Spleen (tissue), 11 donors: ENCODE measurements at regions not wholly inside any gene's neighbourhood (a gene's known extent, or its start where the extent isn't known, plus 50 kb on each side); places are given as distances from the start of the nearest gene placed in this dataset.

Experiments used
- DNase-seq: peaks from one replicate; pipeline ENCODE4 v3.0.0-alpha.2; 2020
- H3K27ac ChIP-seq, 8 donors: fragments of 200-600 bp; sonication (generic) in 7 of 8; 1 replicate in 4 of 8; 2 replicates in 4 of 8; pipeline versions ENCODE4 v1.5.0 to v1.8.0; 2016 to 2021; ENCODE audit warnings: inconsistent platforms in 4 of 8, mild to moderate bottlenecking in 4 of 8, moderate library complexity in 1 of 8
- H3K27me3 ChIP-seq, 7 donors: fragments of 200-600 bp; sonication (generic) in 6 of 7; replicated peaks in 1 of 7; 1 replicate in 4 of 7; 2 replicates in 3 of 7; pipeline versions ENCODE4 v1.5.0 to v1.8.0; 2016 to 2021; ENCODE audit warnings: inconsistent platforms in 3 of 7, mild to moderate bottlenecking in 1 of 7
- H3K36me3 ChIP-seq, 6 donors: fragments of 200-600 bp; sonication (generic) in 5 of 6; 1 replicate in 4 of 6; 2 replicates in 2 of 6; pipeline versions ENCODE4 v1.5.0 to v1.8.0; 2016 to 2021; ENCODE audit warnings: inconsistent platforms in 2 of 6
- H3K4me1 ChIP-seq, 6 donors: fragments of 200-600 bp; sonication (generic) in 5 of 6; 1 replicate in 3 of 6; 2 replicates in 3 of 6; pipeline versions ENCODE4 v1.5.0 to v1.8.0; 2016 to 2021; ENCODE audit warnings: inconsistent platforms in 3 of 6
- H3K4me3 ChIP-seq, 8 donors: fragments of 200-600 bp; sonication (generic) in 7 of 8; 1 replicate in 4 of 8; 2 replicates in 4 of 8; pipeline versions ENCODE4 v1.5.0 to v1.8.0; 2016 to 2021; ENCODE audit warnings: inconsistent platforms in 4 of 8, mild to moderate bottlenecking in 4 of 8, moderate library complexity in 2 of 8
- H3K9me3 ChIP-seq, 8 donors: fragments of 200-600 bp; sonication (generic) in 7 of 8; 1 replicate in 4 of 8; 2 replicates in 4 of 8; pipeline versions ENCODE4 v1.5.0 to v1.8.0; 2016 to 2021; ENCODE audit warnings: inconsistent platforms in 4 of 8
- POLR2A ChIP-seq, 3 donors: fragments of 450-650 bp; IDR thresholded peaks; one replicate each; pipeline ENCODE4 v1.5.1; 2017; ENCODE audit warnings: antibody characterized with exemption in 3 of 3, mild to moderate bottlenecking in 1 of 3
- POLR2AphosphoS5 ChIP-seq, 3 donors: sonication (generic); formaldehyde crosslinking; IDR thresholded peaks; one replicate each; pipeline ENCODE4 v1.5.1; 2017; ENCODE audit warnings: antibody characterized with exemption in 3 of 3
- WGBS, 5 donors: extraction: QIAGEN DNeasy Blood & Tissue Kit in 3 of 5; methylation state at CpG; one replicate each; pipeline versions ENCODE4 v1.1.5 to v1.1.7; 2013 to 2018; 5-methylcytosine and 5-hydroxymethylcytosine counted together
- intact Hi-C: fragments of 100-400 bp; cut with DNase I; formaldehyde crosslinking; loops from one replicate; pipeline ENCODE4 v1.15.0; 2023; ENCODE audit warnings: low total_unique reads
- TF ChIP-seq, protein P1 (sequence below), 11 experiments: fragments of 200-600 bp in 7 of 11; fragments of 450-650 bp in 4 of 11; sonication (generic) in 4 of 11; IDR thresholded peaks in 8 of 11; conservative IDR thresholded peaks in 3 of 11; 1 replicate in 7 of 11; 2 replicates in 4 of 11; pipeline versions ENCODE4 v1.4.0 to v1.8.0; 2016 to 2021; ENCODE audit warnings: antibody characterized with exemption in 11 of 11, inconsistent platforms in 4 of 11, mild to moderate bottlenecking in 1 of 11
- donor health status: healthy with polysubstance abuse.
- donor health status: DM: no; HTN: no; CAD: no; lungs with moderate emphysema.
- donor health status: DM: no; HTN: no; CAD: no.
- donor health status: Bipolar disorder and iron deficiency.
- donor health status: healthy.
- donor health status: DM: no; HTN: no; CAD: no.
- donor health status: DM: yes; HTN: yes; CAD: no.

DNA sequence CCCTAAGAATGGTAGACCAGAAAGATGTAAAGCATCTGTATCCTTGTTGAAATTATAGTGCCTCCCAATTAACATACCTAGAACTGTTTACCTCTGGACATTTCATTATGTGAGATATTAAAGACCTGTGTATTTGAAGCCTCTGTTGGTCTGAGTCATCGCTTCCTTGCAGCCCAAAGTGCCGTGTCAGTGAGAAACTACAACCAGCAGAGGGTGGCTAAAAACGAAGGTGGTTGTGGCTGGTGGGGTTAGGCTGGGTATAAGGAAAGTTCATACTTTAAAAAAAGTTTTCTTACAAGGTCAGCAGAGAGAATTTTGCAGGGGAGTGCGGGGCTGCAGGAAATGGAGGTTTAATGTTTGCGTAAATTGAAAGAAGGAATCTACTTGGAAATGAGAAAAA lies 290.7 kb downstream of the TMEM114 start:
- no peaks in the 10 kb centered on the region for H3K36me3 ChIP-seq
- intact Hi-C loops: no loop called here
- TF ChIP-seq POLR2A (IDR thresholded peaks at IDR 0.05) (no peak), POLR2AphosphoS5 (IDR thresholded peaks at IDR 0.05) (no peak)
- TF ChIP-seq, protein P1, sequence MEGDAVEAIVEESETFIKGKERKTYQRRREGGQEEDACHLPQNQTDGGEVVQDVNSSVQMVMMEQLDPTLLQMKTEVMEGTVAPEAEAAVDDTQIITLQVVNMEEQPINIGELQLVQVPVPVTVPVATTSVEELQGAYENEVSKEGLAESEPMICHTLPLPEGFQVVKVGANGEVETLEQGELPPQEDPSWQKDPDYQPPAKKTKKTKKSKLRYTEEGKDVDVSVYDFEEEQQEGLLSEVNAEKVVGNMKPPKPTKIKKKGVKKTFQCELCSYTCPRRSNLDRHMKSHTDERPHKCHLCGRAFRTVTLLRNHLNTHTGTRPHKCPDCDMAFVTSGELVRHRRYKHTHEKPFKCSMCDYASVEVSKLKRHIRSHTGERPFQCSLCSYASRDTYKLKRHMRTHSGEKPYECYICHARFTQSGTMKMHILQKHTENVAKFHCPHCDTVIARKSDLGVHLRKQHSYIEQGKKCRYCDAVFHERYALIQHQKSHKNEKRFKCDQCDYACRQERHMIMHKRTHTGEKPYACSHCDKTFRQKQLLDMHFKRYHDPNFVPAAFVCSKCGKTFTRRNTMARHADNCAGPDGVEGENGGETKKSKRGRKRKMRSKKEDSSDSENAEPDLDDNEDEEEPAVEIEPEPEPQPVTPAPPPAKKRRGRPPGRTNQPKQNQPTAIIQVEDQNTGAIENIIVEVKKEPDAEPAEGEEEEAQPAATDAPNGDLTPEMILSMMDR (IDR thresholded peaks at IDR 0.05 in 8 of 11, conservative IDR thresholded peaks at IDR 0.05 in 3 of 11): no peak
- no peaks in the 10 kb centered on the region for H3K4me1 ChIP-seq
- no peak overlapping the region for H3K4me3 ChIP-seq
- no peaks in the 10 kb centered on the region for H3K27me3 ChIP-seq
- no peak for DNase-seq
- peaks cover 0 to 25% (median 3%) of the 10 kb centered on the region in 8 donors for H3K9me3 ChIP-seq
- H3K27ac ChIP-seq: no peak overlapping the region
- WGBS, 5 donors: 73 to 84% (median 80%) methylated on average over 5 of the region's 5 CpGs

DNA sequence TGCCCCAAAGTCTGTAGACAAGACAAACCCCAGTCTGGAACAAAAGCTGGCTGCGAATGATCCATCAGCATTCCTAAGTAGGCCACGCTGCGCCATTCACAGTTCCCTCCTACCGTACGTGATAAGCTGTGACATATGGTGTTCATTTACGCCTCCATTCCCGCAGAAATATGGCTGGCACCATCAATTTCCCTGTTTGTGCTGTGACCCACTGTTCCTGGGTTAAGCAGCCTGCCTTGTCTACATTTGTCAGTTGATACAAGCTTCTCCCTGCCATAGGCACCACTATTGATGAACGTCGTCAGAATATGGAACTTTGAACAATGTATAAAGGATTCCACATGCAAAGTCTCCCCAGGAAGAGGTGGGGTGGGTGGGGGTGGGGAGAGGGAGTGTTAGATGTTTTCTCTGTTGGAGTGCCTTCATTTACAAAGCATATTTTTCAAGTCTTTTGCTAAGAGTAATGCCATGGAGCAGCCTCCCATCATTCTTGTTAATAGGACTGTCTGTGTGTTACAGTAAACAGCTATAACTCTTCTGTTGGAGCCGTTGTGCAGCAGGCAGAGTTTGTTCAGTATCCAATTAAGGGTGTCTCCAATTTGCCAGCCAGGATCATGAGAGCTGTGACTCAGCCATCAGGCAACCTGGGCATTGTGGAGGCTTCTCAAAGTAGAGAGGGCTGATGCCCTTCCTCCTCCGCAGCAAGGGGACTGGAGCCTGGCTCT lies 294.6 kb downstream of the TMEM114 start:
- no peak overlapping the region for H3K4me3 ChIP-seq
- intact Hi-C loops: no loop called here
- peaks cover 0 to 19% (median 2%) of the 10 kb centered on the region in 8 donors for H3K9me3 ChIP-seq
- H3K4me1 ChIP-seq: no peaks in the 10 kb centered on the region
- whole genome bisulfite sequencing, 5 donors: 82 to 86% (median 84%) methylated on average over 11 of the region's 11 CpGs
- TF ChIP-seq, protein P1 (IDR thresholded peaks at IDR 0.05 in 8 of 11, conservative IDR thresholded peaks at IDR 0.05 in 3 of 11): no peak
- H3K27ac ChIP-seq: no peak overlapping the region
- no peak for DNase-seq
- no peaks in the 10 kb centered on the region for H3K27me3 ChIP-seq
- H3K36me3 ChIP-seq: no peaks in the 10 kb centered on the region

DNA sequence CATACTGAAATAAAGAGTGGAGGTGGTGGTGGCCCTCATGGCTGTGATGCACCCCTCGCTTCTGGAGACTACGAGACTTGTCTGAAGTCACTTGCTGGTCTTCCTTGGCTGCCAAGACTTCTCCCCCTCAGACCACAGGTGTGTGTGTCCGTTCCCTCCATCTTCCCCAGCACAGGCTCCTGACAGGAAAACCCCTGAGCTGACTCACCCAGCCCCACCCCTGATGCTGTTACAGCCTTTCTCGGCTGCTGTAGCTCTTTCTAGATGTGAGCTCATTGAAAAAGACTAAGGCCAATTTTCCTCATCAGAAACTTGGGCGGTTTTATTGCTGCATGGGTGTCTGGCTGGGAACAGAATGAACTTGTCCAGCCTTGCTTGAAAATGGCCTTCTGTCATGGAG lies 296.9 kb downstream of the TMEM114 start:
- WGBS, 5 donors: 69 to 82% (median 75%) methylated on average over 5 of the region's 5 CpGs
- peaks cover 0 to 11% (median 0%) of the 10 kb centered on the region in 8 donors for H3K9me3 ChIP-seq
- H3K4me1 ChIP-seq: no peaks in the 10 kb centered on the region
- DNase-seq: no peak
- intact Hi-C loops: no loop called here
- no peaks in the 10 kb centered on the region for H3K27me3 ChIP-seq
- no peak overlapping the region for H3K4me3 ChIP-seq
- no peaks in the 10 kb centered on the region for H3K36me3 ChIP-seq
- TF ChIP-seq, protein P1 (IDR thresholded peaks at IDR 0.05 in 8 of 11, conservative IDR thresholded peaks at IDR 0.05 in 3 of 11): no peak
- TF ChIP-seq POLR2AphosphoS5 (IDR thresholded peaks at IDR 0.05): no peak
- H3K27ac ChIP-seq: no peak overlapping the region

DNA sequence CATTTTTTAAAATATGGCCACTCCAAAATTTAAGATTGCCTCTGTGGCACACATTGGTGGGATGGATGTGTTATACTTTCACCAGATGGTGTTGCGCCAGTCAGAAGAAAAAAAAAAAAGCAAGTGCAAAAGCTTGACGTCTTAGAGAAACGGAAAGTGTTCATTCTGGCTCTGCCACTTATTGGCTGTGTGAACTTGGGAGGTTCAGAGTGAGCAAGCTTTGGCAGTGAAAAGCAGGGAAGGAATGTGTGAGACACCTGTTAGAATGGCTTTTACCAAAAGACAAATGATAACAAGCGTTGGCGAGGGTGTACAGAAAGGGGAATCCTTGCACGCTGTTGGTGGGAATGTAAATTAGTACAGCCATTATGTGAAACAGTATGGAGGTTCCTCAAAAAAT lies 298.0 kb downstream of the TMEM114 start:
- Histone ChIP-seq H3K27ac (no peak overlapping the region), H3K4me1 (no peaks in the 10 kb centered on the region), H3K9me3 (peaks cover 0 to 11% (median 0%) of the 10 kb centered on the region in 8 donors), H3K4me3 (no peak overlapping the region), H3K36me3 (no peaks in the 10 kb centered on the region), H3K27me3 (no peaks in the 10 kb centered on the region)
- TF ChIP-seq POLR2A (IDR thresholded peaks at IDR 0.05) (no peak), POLR2AphosphoS5 (IDR thresholded peaks at IDR 0.05) (no peak)
- TF ChIP-seq, protein P1 (IDR thresholded peaks at IDR 0.05 in 8 of 11, conservative IDR thresholded peaks at IDR 0.05 in 3 of 11): no peak
- intact Hi-C loops: no loop called here
- DNase-seq: no peak
- 77 to 93% (median 86%) methylated on average over 6 of the region's 6 CpGs for whole genome bisulfite sequencing, 5 donors
